GM12872 (cell line): ENCODE measurements at regions not wholly inside any gene's neighbourhood (a gene's known extent, or its start where the extent isn't known, plus 50 kb on each side); places are given as distances from the start of the nearest gene placed in this dataset.

ENCODE experiments used
- CTCF ChIP-seq: IDR thresholded peaks from 3 replicates; pipeline ENCODE4 v1.5.1; 2011; ENCODE audit warnings: low read depth, mild to moderate bottlenecking, low read length, moderate library complexity; ENCODE audit not compliant: insufficient read depth

- TF ChIP-seq CTCF: no peak
Measured at GRCh38 chr7:110010359-110010758, 1080.6 kb upstream of the LRRN3 start.

GRCh38 chr7:110017405-110017804, 1073.5 kb upstream of the LRRN3 start:
- TF ChIP-seq CTCF: no peak

- no peak for TF ChIP-seq CTCF
Measured at GRCh38 chr7:110027385-110027784, 1063.5 kb upstream of the LRRN3 start.

GRCh38 chr7:110043519-110043918, 1047.4 kb upstream of the LRRN3 start:
- TF ChIP-seq CTCF: no peak

GRCh38 chr7:110050785-110051184, 1040.1 kb upstream of the LRRN3 start:
- no peak for TF ChIP-seq CTCF

- no peak for TF ChIP-seq CTCF
Measured at GRCh38 chr7:110051372-110051771, 1039.6 kb upstream of the LRRN3 start.

- no peak for TF ChIP-seq CTCF
Measured at GRCh38 chr7:110056331-110056730, 1034.6 kb upstream of the LRRN3 start.

- no peak for TF ChIP-seq CTCF
Measured at GRCh38 chr7:110058401-110058800, 1032.5 kb upstream of the LRRN3 start.
